ENCODE measurements at regions not wholly inside any gene's neighbourhood (a gene's known extent, or its start where the extent isn't known, plus 50 kb on each side); places are given as distances from the start of the nearest gene placed in this dataset.

DNA sequence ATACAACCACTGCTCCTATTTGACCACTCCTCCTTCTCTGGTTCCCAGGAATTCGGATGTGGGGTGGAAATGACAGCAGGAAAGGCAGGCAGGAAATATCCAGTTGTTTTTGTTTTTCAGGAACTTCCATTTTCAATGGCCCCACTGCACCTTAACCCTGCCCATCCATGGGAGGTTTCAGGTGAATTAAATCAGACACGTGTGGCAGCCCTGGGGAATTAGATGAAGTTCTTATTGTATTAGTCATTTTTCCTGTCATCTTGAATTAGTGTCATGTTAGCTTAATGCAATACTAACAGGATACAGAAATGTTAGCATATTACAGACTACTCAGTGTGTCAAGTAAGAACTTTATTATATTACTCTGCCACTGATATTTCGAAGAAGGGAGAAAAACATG is 146.4 kb downstream of the CHD9NB start:
- H2BK12ac ChIP-seq (ENCODE audit: low read length), result no peak overlapping the region
- no peak overlapping the region for H2AK5ac ChIP-seq (ENCODE audit: low read length)
- H3K27ac ChIP-seq (ENCODE audit: low read depth, low read length), result no peak overlapping the region
- no peaks in the 10 kb centered on the region for H3K27me3 ChIP-seq (ENCODE audit: insufficient read depth, low read length)
- no peak overlapping the region for H3K18ac ChIP-seq (ENCODE audit: low read length)
- H3K4me3 ChIP-seq (ENCODE audit: low read depth, low read length), result no peak overlapping the region
- H4K8ac ChIP-seq (ENCODE audit: low read depth, low read length), result no peak overlapping the region
- no peak overlapping the region for H3K4me2 ChIP-seq (ENCODE audit: low read length)
- no peaks in the 10 kb centered on the region for H3K36me3 ChIP-seq (ENCODE audit: control insufficient read depth in 1 of 2, insufficient read depth in 2 of 2, low read length in 2 of 2)
- H2BK120ac ChIP-seq (ENCODE audit: insufficient read depth, low read length, poor library complexity), result no peak overlapping the region
- no peak overlapping the region for H2AFZ ChIP-seq (ENCODE audit: insufficient read depth, low read length, poor library complexity)
- H3K79me2 ChIP-seq (ENCODE audit: control insufficient read depth, insufficient read depth, low read length, poor library complexity), result no peaks in the 10 kb centered on the region
- H2BK5ac ChIP-seq (ENCODE audit: low read depth, low read length, poor library complexity), result no peak overlapping the region
- H3K9me3 ChIP-seq (ENCODE audit: insufficient read depth, low read depth, low read length), result no peaks in the 10 kb centered on the region
- H3K23ac ChIP-seq (ENCODE audit: low read length), result no peak overlapping the region
- no peak overlapping the region for H4K12ac ChIP-seq (ENCODE audit: low read depth, low read length)
- H4K91ac ChIP-seq (ENCODE audit: low read depth, low read length), result no peak overlapping the region
- no CpG with 5 or more reads among the region's 3 CpGs for WGBS (ENCODE audit: extremely low coverage, insufficient coverage, insufficient read length)
- H3K9ac ChIP-seq (ENCODE audit: low read length), result no peak overlapping the region
- no peaks in the 10 kb centered on the region for H3K4me1 ChIP-seq (ENCODE audit: control insufficient read depth in 1 of 2, insufficient read depth in 2 of 2, low read length in 2 of 2)
- H3K4ac ChIP-seq (ENCODE audit: low read depth, low read length), result no peak overlapping the region
- no peak overlapping the region for H3K14ac ChIP-seq (ENCODE audit: low read length)
- DNase-seq, result no peak
- no peaks in the 10 kb centered on the region for H3K79me1 ChIP-seq (ENCODE audit: low read length)

- Histone ChIP-seq H3K18ac (ENCODE audit: low read length) (no peak overlapping the region), H3K4me1 (ENCODE audit: control insufficient read depth in 1 of 2, insufficient read depth in 2 of 2, low read length in 2 of 2) (no peaks in the 10 kb centered on the region), H4K91ac (ENCODE audit: low read depth, low read length) (no peak overlapping the region), H3K9ac (ENCODE audit: low read length) (no peak overlapping the region), H3K23ac (ENCODE audit: low read length) (no peak overlapping the region), H3K4me3 (ENCODE audit: low read depth, low read length) (no peak overlapping the region), H2AFZ (ENCODE audit: insufficient read depth, low read length, poor library complexity) (no peak overlapping the region), H2BK120ac (ENCODE audit: insufficient read depth, low read length, poor library complexity) (no peak overlapping the region), H3K27ac (ENCODE audit: low read depth, low read length) (no peak overlapping the region), H3K4ac (ENCODE audit: low read depth, low read length) (no peak overlapping the region), H4K8ac (ENCODE audit: low read depth, low read length) (no peak overlapping the region), H3K79me1 (ENCODE audit: low read length) (no peaks in the 10 kb centered on the region), H2BK12ac (ENCODE audit: low read length) (no peak overlapping the region), H2AK5ac (ENCODE audit: low read length) (no peak overlapping the region), H4K12ac (ENCODE audit: low read depth, low read length) (no peak overlapping the region), H3K14ac (ENCODE audit: low read length) (no peak overlapping the region), H3K36me3 (ENCODE audit: control insufficient read depth in 1 of 2, insufficient read depth in 2 of 2, low read length in 2 of 2) (no peaks in the 10 kb centered on the region), H3K79me2 (ENCODE audit: control insufficient read depth, insufficient read depth, low read length, poor library complexity) (no peaks in the 10 kb centered on the region), H3K4me2 (ENCODE audit: low read length) (no peak overlapping the region), H2BK5ac (ENCODE audit: low read depth, low read length, poor library complexity) (no peak overlapping the region), H3K9me3 (ENCODE audit: insufficient read depth, low read depth, low read length) (no peaks in the 10 kb centered on the region), H3K27me3 (ENCODE audit: insufficient read depth, low read length) (no peaks in the 10 kb centered on the region)
- WGBS (ENCODE audit: extremely low coverage, insufficient coverage, insufficient read length), result no CpG with 5 or more reads among the region's 5 CpGs
- no peak for DNase-seq
These were observed 156.1 kb downstream of the CHD9NB start for GRCh38 chr16:52896478-52897164.

DNA sequence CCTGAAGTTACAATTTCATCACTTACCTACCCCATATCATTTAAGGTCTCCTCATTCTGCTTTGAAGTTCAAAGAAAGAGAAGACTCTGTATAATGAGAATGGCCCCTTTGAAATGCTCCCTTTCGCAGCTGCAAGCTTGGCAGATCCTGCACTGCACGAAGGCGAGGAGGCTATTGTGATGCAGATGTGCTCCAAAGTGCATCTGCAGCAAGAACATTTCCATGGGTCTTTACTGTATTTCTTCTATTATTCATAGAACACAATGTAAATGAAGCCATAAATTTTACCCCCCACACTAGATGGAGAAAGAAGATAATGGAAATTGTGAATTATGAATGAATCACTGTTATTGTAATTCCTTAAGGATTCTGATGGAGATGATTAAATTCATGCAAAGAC is 178.7 kb downstream of the CHD9NB start:
- Histone ChIP-seq H3K18ac (ENCODE audit: low read length) (no peak overlapping the region), H3K4ac (ENCODE audit: low read depth, low read length) (no peak overlapping the region), H3K9me3 (ENCODE audit: insufficient read depth, low read depth, low read length) (peaks cover 1% of the 10 kb centered on the region), H3K4me1 (ENCODE audit: control insufficient read depth in 1 of 2, insufficient read depth in 2 of 2, low read length in 2 of 2) (no peaks in the 10 kb centered on the region), H3K23ac (ENCODE audit: low read length) (no peak overlapping the region), H2AFZ (ENCODE audit: insufficient read depth, low read length, poor library complexity) (no peak overlapping the region), H3K36me3 (ENCODE audit: control insufficient read depth in 1 of 2, insufficient read depth in 2 of 2, low read length in 2 of 2) (no peaks in the 10 kb centered on the region), H3K14ac (ENCODE audit: low read length) (no peak overlapping the region), H3K9ac (ENCODE audit: low read length) (no peak overlapping the region), H4K8ac (ENCODE audit: low read depth, low read length) (no peak overlapping the region), H3K4me3 (ENCODE audit: low read depth, low read length) (no peak overlapping the region), H3K27ac (ENCODE audit: low read depth, low read length) (no peak overlapping the region), H2BK12ac (ENCODE audit: low read length) (no peak overlapping the region), H3K4me2 (ENCODE audit: low read length) (no peak overlapping the region), H3K27me3 (ENCODE audit: insufficient read depth, low read length) (no peaks in the 10 kb centered on the region), H2BK5ac (ENCODE audit: low read depth, low read length, poor library complexity) (no peak overlapping the region), H4K12ac (ENCODE audit: low read depth, low read length) (no peak overlapping the region), H2AK5ac (ENCODE audit: low read length) (no peak overlapping the region), H4K91ac (ENCODE audit: low read depth, low read length) (no peak overlapping the region), H3K79me1 (ENCODE audit: low read length) (no peaks in the 10 kb centered on the region), H3K79me2 (ENCODE audit: control insufficient read depth, insufficient read depth, low read length, poor library complexity) (no peaks in the 10 kb centered on the region), H2BK120ac (ENCODE audit: insufficient read depth, low read length, poor library complexity) (no peak overlapping the region)
- no CpG with 5 or more reads among the region's 3 CpGs for WGBS (ENCODE audit: extremely low coverage, insufficient coverage, insufficient read length)
- DNase-seq, result no peak

- Histone ChIP-seq H3K79me2 (ENCODE audit: control insufficient read depth, insufficient read depth, low read length, poor library complexity) (no peaks in the 10 kb centered on the region), H3K14ac (ENCODE audit: low read length) (no peak overlapping the region), H3K4me3 (ENCODE audit: low read depth, low read length) (no peak overlapping the region), H2AK5ac (ENCODE audit: low read length) (no peak overlapping the region), H3K23ac (ENCODE audit: low read length) (no peak overlapping the region), H3K27ac (ENCODE audit: low read depth, low read length) (no peak overlapping the region), H4K12ac (ENCODE audit: low read depth, low read length) (no peak overlapping the region), H3K9me3 (ENCODE audit: insufficient read depth, low read depth, low read length) (peaks cover 1% of the 10 kb centered on the region), H2BK120ac (ENCODE audit: insufficient read depth, low read length, poor library complexity) (no peak overlapping the region), H3K18ac (ENCODE audit: low read length) (no peak overlapping the region), H3K27me3 (ENCODE audit: insufficient read depth, low read length) (no peaks in the 10 kb centered on the region), H2BK5ac (ENCODE audit: low read depth, low read length, poor library complexity) (no peak overlapping the region), H4K8ac (ENCODE audit: low read depth, low read length) (no peak overlapping the region), H3K9ac (ENCODE audit: low read length) (no peak overlapping the region), H3K4me1 (ENCODE audit: control insufficient read depth in 1 of 2, insufficient read depth in 2 of 2, low read length in 2 of 2) (no peaks in the 10 kb centered on the region), H4K91ac (ENCODE audit: low read depth, low read length) (no peak overlapping the region), H3K4me2 (ENCODE audit: low read length) (no peak overlapping the region), H3K4ac (ENCODE audit: low read depth, low read length) (no peak overlapping the region), H2AFZ (ENCODE audit: insufficient read depth, low read length, poor library complexity) (no peak overlapping the region), H2BK12ac (ENCODE audit: low read length) (no peak overlapping the region), H3K79me1 (ENCODE audit: low read length) (no peaks in the 10 kb centered on the region), H3K36me3 (ENCODE audit: control insufficient read depth in 1 of 2, insufficient read depth in 2 of 2, low read length in 2 of 2) (no peaks in the 10 kb centered on the region)
- no CpG with 5 or more reads among the region's 7 CpGs for WGBS (ENCODE audit: extremely low coverage, insufficient coverage, insufficient read length)
- no peak for DNase-seq
These were observed 180.0 kb downstream of the CHD9NB start for GRCh38 chr16:52872731-52873130.
